ENCODE measurements at regions not wholly inside any gene's neighbourhood (a gene's known extent, or its start where the extent isn't known, plus 50 kb on each side); places are given as distances from the start of the nearest gene placed in this dataset.
A peak's percentile ranks its signal among the peaks of the same experiment; 100 is the strongest.

GRCh38 chr5:165627548-165628170 is 2122.2 kb downstream of the MAT2B start:
- DNase-seq (ENCODE audit: low spot score): no peak
- intact Hi-C loops (cut with micrococcal nuclease; ENCODE audit: unreplicated experiment): no loop called here
- H3K9me2 ChIP-seq (ENCODE audit: insufficient read depth, low read length): no peaks in the 10 kb centered on the region
- H3K4me2 ChIP-seq (ENCODE audit: low read length): no peak overlapping the region
- no peaks in the 10 kb centered on the region for H4K20me1 ChIP-seq (ENCODE audit: insufficient read depth, low read length)
- no peaks in the 10 kb centered on the region for H3K79me2 ChIP-seq (ENCODE audit: insufficient read depth, low read depth, low read length)
- no peak for TF ChIP-seq CTCF (conservative IDR thresholded peaks at IDR 0.05; ENCODE audit: low read length)
- no peak for TF ChIP-seq EZH2phosphoT487 (IDR thresholded peaks at IDR 0.05; ENCODE audit: borderline replicate concordance, low read depth, low read length)
- no peak overlapping the region for H2AFZ ChIP-seq (ENCODE audit: low read length)
- POLR2A ChIA-PET: interaction anchor here (0.5 to 0.7 kb wide), 2 partner anchors 9 to 116 kb away, joined by 3 read pairs; no protein-coding TSS in a partner anchor
- CTCF ChIA-PET (ENCODE audit: unreplicated experiment): no interaction called here
- H3K4me1 ChIP-seq (ENCODE audit: insufficient read depth, low read length, poor library complexity, severe bottlenecking): no peaks in the 10 kb centered on the region
- H3K36me3 ChIP-seq (ENCODE audit: insufficient read depth, low read length): no peaks in the 10 kb centered on the region
- H3K9me3 ChIP-seq (ENCODE audit: low read length): no peaks in the 10 kb centered on the region
- H3K27ac ChIP-seq (ENCODE audit: low read depth, low read length, poor library complexity, severe bottlenecking): no peak overlapping the region
- H3K4me3 ChIP-seq (ENCODE audit: low read depth, low read length, poor library complexity, severe bottlenecking): no peak overlapping the region
- BruUV-seq (replicated peaks): no TSS peak

GRCh38 chr5:165630261-165630778 is 2124.9 kb downstream of the MAT2B start:
- H3K9me2 ChIP-seq (ENCODE audit: insufficient read depth, low read length): no peaks in the 10 kb centered on the region
- TF ChIP-seq CTCF (conservative IDR thresholded peaks at IDR 0.05; ENCODE audit: low read length) (peak; percentile 90), EZH2phosphoT487 (IDR thresholded peaks at IDR 0.05; ENCODE audit: borderline replicate concordance, low read depth, low read length) (no peak)
- no TSS peak for BruUV-seq (replicated peaks)
- intact Hi-C loops (cut with micrococcal nuclease; ENCODE audit: unreplicated experiment): no loop called here
- peak; percentile 29 for DNase-seq (ENCODE audit: low spot score)
- H3K36me3 ChIP-seq (ENCODE audit: insufficient read depth, low read length): no peaks in the 10 kb centered on the region
- no peaks in the 10 kb centered on the region for H3K4me1 ChIP-seq (ENCODE audit: insufficient read depth, low read length, poor library complexity, severe bottlenecking)
- no peak overlapping the region for H3K4me2 ChIP-seq (ENCODE audit: low read length)
- no peak overlapping the region for H3K4me3 ChIP-seq (ENCODE audit: low read depth, low read length, poor library complexity, severe bottlenecking)
- ChIA-PET CTCF (ENCODE audit: unreplicated experiment) (no interaction called here), POLR2A (interaction anchor here (0.7 kb wide), 3 partner anchors 27 to 1241 kb away, joined by 3 read pairs; no protein-coding TSS in a partner anchor)
- no peaks in the 10 kb centered on the region for H3K9me3 ChIP-seq (ENCODE audit: low read length)
- no peaks in the 10 kb centered on the region for H4K20me1 ChIP-seq (ENCODE audit: insufficient read depth, low read length)
- H3K27ac ChIP-seq (ENCODE audit: low read depth, low read length, poor library complexity, severe bottlenecking): no peak overlapping the region
- H2AFZ ChIP-seq (ENCODE audit: low read length): no peak overlapping the region
- H3K79me2 ChIP-seq (ENCODE audit: insufficient read depth, low read depth, low read length): no peaks in the 10 kb centered on the region

DNA sequence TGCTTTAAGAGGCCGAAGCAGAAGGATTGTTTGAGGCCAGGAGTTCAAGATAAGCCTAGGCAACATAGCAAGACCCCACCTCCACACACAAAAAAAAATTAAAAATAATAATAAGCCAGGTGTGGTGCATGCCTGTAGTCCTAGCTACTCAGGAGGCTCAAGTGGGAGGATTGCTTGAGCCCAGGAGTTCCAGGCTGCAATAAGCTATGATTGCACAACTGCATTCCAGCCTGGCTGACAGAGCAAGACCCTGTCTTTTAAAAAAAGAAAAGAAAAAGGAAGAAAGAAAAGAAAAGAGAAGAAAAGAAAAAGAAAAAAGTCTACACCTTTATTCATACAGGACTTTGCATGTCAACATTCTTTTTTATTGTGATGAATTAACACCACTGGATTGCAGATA is 2125.8 kb downstream of the MAT2B start:
- TF ChIP-seq EZH2phosphoT487 (IDR thresholded peaks at IDR 0.05; ENCODE audit: borderline replicate concordance, low read depth, low read length) (no peak), CTCF (conservative IDR thresholded peaks at IDR 0.05; ENCODE audit: low read length) (no peak)
- Histone ChIP-seq H3K9me2 (ENCODE audit: insufficient read depth, low read length) (no peaks in the 10 kb centered on the region), H3K4me3 (ENCODE audit: low read depth, low read length, poor library complexity, severe bottlenecking) (no peak overlapping the region), H3K4me1 (ENCODE audit: insufficient read depth, low read length, poor library complexity, severe bottlenecking) (no peaks in the 10 kb centered on the region), H3K4me2 (ENCODE audit: low read length) (no peak overlapping the region), H4K20me1 (ENCODE audit: insufficient read depth, low read length) (no peaks in the 10 kb centered on the region), H3K36me3 (ENCODE audit: insufficient read depth, low read length) (no peaks in the 10 kb centered on the region), H3K27ac (ENCODE audit: low read depth, low read length, poor library complexity, severe bottlenecking) (no peak overlapping the region), H3K79me2 (ENCODE audit: insufficient read depth, low read depth, low read length) (no peaks in the 10 kb centered on the region), H2AFZ (ENCODE audit: low read length) (no peak overlapping the region), H3K9me3 (ENCODE audit: low read length) (no peaks in the 10 kb centered on the region)
- CTCF ChIA-PET (ENCODE audit: unreplicated experiment): no interaction called here
- POLR2A ChIA-PET: interaction anchor here (0.8 kb wide), 1 partner anchor 1418 kb away, joined by 3 read pairs; no protein-coding TSS in a partner anchor
- DNase-seq (ENCODE audit: low spot score): no peak
- intact Hi-C loops (cut with micrococcal nuclease; ENCODE audit: unreplicated experiment): no loop called here
- BruUV-seq (replicated peaks): no TSS peak
